ENCODE measurements at regions not wholly inside any gene's neighbourhood (a gene's known extent, or its start where the extent isn't known, plus 50 kb on each side); places are given as distances from the start of the nearest gene placed in this dataset.

GRCh38 chr12:41893491-41893890 lies 251.2 kb downstream of the GXYLT1 start:
- Histone ChIP-seq H3K27ac (no peak overlapping the region), H3K27me3 (no peaks in the 10 kb centered on the region), H3K4me3 (ENCODE audit: low read depth in 1 of 2, low read length in 1 of 2) (no peak overlapping the region), H3K4me1 (ENCODE audit: control insufficient read depth in 1 of 2, insufficient read depth in 1 of 2, low read depth in 1 of 2, low read length in 1 of 2) (no peaks in the 10 kb centered on the region), H3K9me3 (no peaks in the 10 kb centered on the region), H3K36me3 (no peaks in the 10 kb centered on the region)
- no peak for TF ChIP-seq CTCF (IDR thresholded peaks at IDR 0.05)

GRCh38 chr12:41892302-41892701 lies 252.4 kb downstream of the GXYLT1 start:
- Histone ChIP-seq H3K4me3 (ENCODE audit: low read depth in 1 of 2, low read length in 1 of 2) (no peak overlapping the region), H3K36me3 (no peaks in the 10 kb centered on the region), H3K9me3 (no peaks in the 10 kb centered on the region), H3K4me1 (ENCODE audit: control insufficient read depth in 1 of 2, insufficient read depth in 1 of 2, low read depth in 1 of 2, low read length in 1 of 2) (no peaks in the 10 kb centered on the region), H3K27me3 (no peaks in the 10 kb centered on the region), H3K27ac (no peak overlapping the region)
- TF ChIP-seq CTCF (IDR thresholded peaks at IDR 0.05) = no peak

- Histone ChIP-seq H3K36me3 (no peaks in the 10 kb centered on the region), H3K27me3 (no peaks in the 10 kb centered on the region), H3K9me3 (no peaks in the 10 kb centered on the region), H3K27ac (no peak overlapping the region), H3K4me3 (ENCODE audit: low read depth in 1 of 2, low read length in 1 of 2) (no peak overlapping the region), H3K4me1 (ENCODE audit: control insufficient read depth in 1 of 2, insufficient read depth in 1 of 2, low read depth in 1 of 2, low read length in 1 of 2) (no peaks in the 10 kb centered on the region)
- no peak for TF ChIP-seq CTCF (IDR thresholded peaks at IDR 0.05)
These were observed 253.4 kb downstream of the GXYLT1 start for GRCh38 chr12:41891226-41891625.

GRCh38 chr12:41888285-41888684 lies 256.4 kb downstream of the GXYLT1 start:
- H3K9me3 ChIP-seq = no peaks in the 10 kb centered on the region
- H3K4me1 ChIP-seq (ENCODE audit: control insufficient read depth in 1 of 2, insufficient read depth in 1 of 2, low read depth in 1 of 2, low read length in 1 of 2) = no peaks in the 10 kb centered on the region
- no peak for TF ChIP-seq CTCF (IDR thresholded peaks at IDR 0.05)

GRCh38 chr12:41881891-41882805 lies 262.5 kb downstream of the GXYLT1 start:
- H3K4me1 ChIP-seq (ENCODE audit: control insufficient read depth in 1 of 2, insufficient read depth in 1 of 2, low read depth in 1 of 2, low read length in 1 of 2) = no peaks in the 10 kb centered on the region
- no peak overlapping the region for H3K27ac ChIP-seq
- TF ChIP-seq CTCF (IDR thresholded peaks at IDR 0.05) = no peak
- no peaks in the 10 kb centered on the region for H3K36me3 ChIP-seq
- no peaks in the 10 kb centered on the region for H3K9me3 ChIP-seq
- H3K27me3 ChIP-seq = no peaks in the 10 kb centered on the region
- H3K4me3 ChIP-seq (ENCODE audit: low read depth in 1 of 2, low read length in 1 of 2) = no peak overlapping the region

More at GRCh38 chr12:41888285-41888684, 256.4 kb downstream of the GXYLT1 start:
- H3K4me3 ChIP-seq (ENCODE audit: low read depth in 1 of 2, low read length in 1 of 2) = no peak overlapping the region
- H3K27ac ChIP-seq = no peak overlapping the region
- no peaks in the 10 kb centered on the region for H3K27me3 ChIP-seq
- no peaks in the 10 kb centered on the region for H3K36me3 ChIP-seq

Measured in neutrophil (primary cell).